ENCODE measurements at regions not wholly inside any gene's neighbourhood (a gene's known extent, or its start where the extent isn't known, plus 50 kb on each side); places are given as distances from the start of the nearest gene placed in this dataset.

GRCh38 chr16:5917436-5918195, 820.0 kb upstream of the EEF2KMT start:
- no peak for TF ChIP-seq CTCF (IDR thresholded peaks at IDR 0.05 in 4 of 5, conservative IDR thresholded peaks at IDR 0.05 in 1 of 5)
- no peak for TF ChIP-seq POLR2A (IDR thresholded peaks at IDR 0.05)
